ENCODE measurements at regions not wholly inside any gene's neighbourhood (a gene's known extent, or its start where the extent isn't known, plus 50 kb on each side); places are given as distances from the start of the nearest gene placed in this dataset.

DNA sequence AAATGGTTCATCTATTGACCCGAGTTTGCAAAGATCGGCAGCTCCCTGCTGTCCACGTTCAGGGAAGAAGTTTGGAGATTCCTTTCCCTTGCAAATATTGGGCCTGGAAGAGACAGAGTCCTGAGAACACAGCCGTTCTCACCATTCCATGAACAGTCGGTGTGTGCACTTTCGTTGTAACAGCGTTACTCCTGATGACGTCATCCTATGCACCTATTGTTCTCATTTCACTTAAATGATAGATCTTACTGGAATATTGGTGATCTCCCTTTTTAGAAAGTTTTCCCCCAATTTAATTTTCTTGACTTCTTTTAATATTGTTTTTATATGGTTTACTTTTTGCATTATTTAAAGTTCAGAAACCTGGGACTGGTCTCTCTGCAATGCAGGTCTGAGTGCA is 320.7 kb upstream of the PFKP start:
- TF ChIP-seq, protein P1, sequence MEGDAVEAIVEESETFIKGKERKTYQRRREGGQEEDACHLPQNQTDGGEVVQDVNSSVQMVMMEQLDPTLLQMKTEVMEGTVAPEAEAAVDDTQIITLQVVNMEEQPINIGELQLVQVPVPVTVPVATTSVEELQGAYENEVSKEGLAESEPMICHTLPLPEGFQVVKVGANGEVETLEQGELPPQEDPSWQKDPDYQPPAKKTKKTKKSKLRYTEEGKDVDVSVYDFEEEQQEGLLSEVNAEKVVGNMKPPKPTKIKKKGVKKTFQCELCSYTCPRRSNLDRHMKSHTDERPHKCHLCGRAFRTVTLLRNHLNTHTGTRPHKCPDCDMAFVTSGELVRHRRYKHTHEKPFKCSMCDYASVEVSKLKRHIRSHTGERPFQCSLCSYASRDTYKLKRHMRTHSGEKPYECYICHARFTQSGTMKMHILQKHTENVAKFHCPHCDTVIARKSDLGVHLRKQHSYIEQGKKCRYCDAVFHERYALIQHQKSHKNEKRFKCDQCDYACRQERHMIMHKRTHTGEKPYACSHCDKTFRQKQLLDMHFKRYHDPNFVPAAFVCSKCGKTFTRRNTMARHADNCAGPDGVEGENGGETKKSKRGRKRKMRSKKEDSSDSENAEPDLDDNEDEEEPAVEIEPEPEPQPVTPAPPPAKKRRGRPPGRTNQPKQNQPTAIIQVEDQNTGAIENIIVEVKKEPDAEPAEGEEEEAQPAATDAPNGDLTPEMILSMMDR (IDR thresholded peaks at IDR 0.05): no peak
- TF ChIP-seq EP300 (IDR thresholded peaks at IDR 0.05): no peak
- no peak for TF ChIP-seq POLR2A (IDR thresholded peaks at IDR 0.05)

All from suprapubic skin (tissue), 3 donors.